ENCODE measurements at regions not wholly inside any gene's neighbourhood (a gene's known extent, or its start where the extent isn't known, plus 50 kb on each side); places are given as distances from the start of the nearest gene placed in this dataset.
"Not testable (repeated sequence)": the region's sequence is repeated elsewhere in the genome, so short reads cannot be mapped to it uniquely, and the experiment has no call there.

- no peak for DNase-seq
- Mint-ChIP-seq H3K4me3 (no peak overlapping the region), H3K27me3 (no peaks in the 10 kb centered on the region), H3K36me3 (ENCODE audit: low read depth) (no peaks in the 10 kb centered on the region), H3K9me3 (peaks cover 2% of the 10 kb centered on the region), H3K4me1 (peaks cover 4% of the 10 kb centered on the region), H3K27ac (no peak overlapping the region)
- POLR2A ChIA-PET = no interaction called here
- CTCF ChIA-PET = no interaction called here
Observed at GRCh38 chr12:67543021-67543770, 105.3 kb upstream of the DYRK2 start.

GRCh38 chr12:67545298-67545697, 103.2 kb upstream of the DYRK2 start:
- Mint-ChIP-seq H3K27me3 (peaks cover 2% of the 10 kb centered on the region), H3K27ac (no peak overlapping the region), H3K36me3 (ENCODE audit: low read depth) (no peaks in the 10 kb centered on the region), H3K9me3 (peaks cover 2% of the 10 kb centered on the region), H3K4me3 (no peak overlapping the region), H3K4me1 (peaks cover 4% of the 10 kb centered on the region)
- CTCF ChIA-PET = no interaction called here
- POLR2A ChIA-PET = no interaction called here
- DNase-seq = no peak

- Mint-ChIP-seq H3K9me3 (peaks cover under 1% of the 10 kb centered on the region), H3K4me3 (no peak overlapping the region), H3K36me3 (ENCODE audit: low read depth) (no peaks in the 10 kb centered on the region), H3K4me1 (no peaks in the 10 kb centered on the region), H3K27me3 (peaks cover 2% of the 10 kb centered on the region), H3K27ac (no peak overlapping the region)
- ChIA-PET POLR2A (no interaction called here), CTCF (interaction anchor here (1.1 kb wide), 1 partner anchor 10 kb away, joined by 5 read pairs; no protein-coding TSS in a partner anchor)
- no peak for DNase-seq
Observed at GRCh38 chr12:67546746-67547145, 101.8 kb upstream of the DYRK2 start.

- not testable (repeated sequence) for H3K4me1 Mint-ChIP-seq; H3K9me3 Mint-ChIP-seq; H3K4me3 Mint-ChIP-seq; H3K27me3 Mint-ChIP-seq; H3K36me3 Mint-ChIP-seq (ENCODE audit: low read depth)
- ChIA-PET CTCF (interaction anchor here (0.6 kb wide), 1 partner anchor 75 kb away, joined by 3 read pairs; no protein-coding TSS in a partner anchor), POLR2A (interaction anchor here (0.9 to 2.2 kb wide), 5 partner anchors 24 to 95 kb away, joined by 3 to 7 read pairs (median 4); no protein-coding TSS in a partner anchor)
- DNase-seq = peak; percentile 61
- H3K27ac Mint-ChIP-seq = peak overlapping the region; percentile 53
Observed at GRCh38 chr12:67555075-67555717, 93.3 kb upstream of the DYRK2 start.

GRCh38 chr12:67558775-67559174, 89.8 kb upstream of the DYRK2 start:
- no peak for DNase-seq
- no peaks in the 10 kb centered on the region for H3K4me1 Mint-ChIP-seq
- no peaks in the 10 kb centered on the region for H3K36me3 Mint-ChIP-seq (ENCODE audit: low read depth)
- ChIA-PET POLR2A (no interaction called here), CTCF (interaction anchor here (0.7 kb wide), 1 partner anchor 55 kb away, joined by 3 read pairs; no protein-coding TSS in a partner anchor)
- no peaks in the 10 kb centered on the region for H3K27me3 Mint-ChIP-seq
- H3K4me3 Mint-ChIP-seq = no peak overlapping the region
- H3K27ac Mint-ChIP-seq = no peak overlapping the region
- peaks cover 10% of the 10 kb centered on the region for H3K9me3 Mint-ChIP-seq

- no peak overlapping the region for H3K27ac Mint-ChIP-seq
- ChIA-PET POLR2A (no interaction called here), CTCF (no interaction called here)
- H3K27me3 Mint-ChIP-seq = no peaks in the 10 kb centered on the region
- no peaks in the 10 kb centered on the region for H3K4me1 Mint-ChIP-seq
- peaks cover 10% of the 10 kb centered on the region for H3K9me3 Mint-ChIP-seq
- H3K4me3 Mint-ChIP-seq = no peak overlapping the region
- DNase-seq = no peak
- H3K36me3 Mint-ChIP-seq (ENCODE audit: low read depth) = no peaks in the 10 kb centered on the region
Observed at GRCh38 chr12:67559751-67560150, 88.8 kb upstream of the DYRK2 start.

GRCh38 chr12:67562513-67563287, 85.8 kb upstream of the DYRK2 start:
- Mint-ChIP-seq H3K4me3 (no peak overlapping the region), H3K9me3 (peaks cover 15% of the 10 kb centered on the region), H3K27ac (no peak overlapping the region), H3K4me1 (no peaks in the 10 kb centered on the region), H3K27me3 (no peaks in the 10 kb centered on the region), H3K36me3 (ENCODE audit: low read depth) (no peaks in the 10 kb centered on the region)
- CTCF ChIA-PET = no interaction called here
- no peak for DNase-seq
- POLR2A ChIA-PET = no interaction called here

- Mint-ChIP-seq H3K4me3 (no peak overlapping the region), H3K9me3 (peaks cover 4% of the 10 kb centered on the region), H3K4me1 (peaks cover 3% of the 10 kb centered on the region), H3K36me3 (ENCODE audit: low read depth) (no peaks in the 10 kb centered on the region), H3K27me3 (peaks cover 11% of the 10 kb centered on the region), H3K27ac (no peak overlapping the region)
- ChIA-PET CTCF (no interaction called here), POLR2A (no interaction called here)
- DNase-seq = no peak
Observed at GRCh38 chr12:67568055-67568454, 80.5 kb upstream of the DYRK2 start.

GRCh38 chr12:67572492-67572891, 76.1 kb upstream of the DYRK2 start:
- Mint-ChIP-seq H3K27ac (no peak overlapping the region), H3K4me3 (no peak overlapping the region), H3K9me3 (peaks cover under 1% of the 10 kb centered on the region), H3K27me3 (peaks cover 16% of the 10 kb centered on the region), H3K4me1 (peaks cover 3% of the 10 kb centered on the region), H3K36me3 (ENCODE audit: low read depth) (peaks cover under 1% of the 10 kb centered on the region)
- no peak for DNase-seq
- POLR2A ChIA-PET = no interaction called here
- CTCF ChIA-PET = no interaction called here

- Mint-ChIP-seq H3K27ac (no peak overlapping the region), H3K36me3 (ENCODE audit: low read depth) (peaks cover 6% of the 10 kb centered on the region), H3K9me3 (peaks cover 4% of the 10 kb centered on the region), H3K27me3 (peaks cover 16% of the 10 kb centered on the region), H3K4me3 (no peak overlapping the region), H3K4me1 (peaks cover 13% of the 10 kb centered on the region)
- DNase-seq = no peak
- CTCF ChIA-PET = no interaction called here
- POLR2A ChIA-PET = no interaction called here
Observed at GRCh38 chr12:67573566-67573965, 75.0 kb upstream of the DYRK2 start.

GRCh38 chr12:67578976-67579661, 69.4 kb upstream of the DYRK2 start:
- peaks cover 14% of the 10 kb centered on the region for H3K27me3 Mint-ChIP-seq

GRCh38 chr12:67579662-67580003, 68.9 kb upstream of the DYRK2 start:
- Mint-ChIP-seq H3K4me3 (no peak overlapping the region), H3K4me1 (peaks cover 23% of the 10 kb centered on the region), H3K27me3 (peaks cover 14% of the 10 kb centered on the region), H3K27ac (peak overlapping the region; percentile 84), H3K36me3 (ENCODE audit: low read depth) (peaks cover 6% of the 10 kb centered on the region), H3K9me3 (peaks cover 7% of the 10 kb centered on the region)
- DNase-seq = no peak
- ChIA-PET CTCF (interaction anchor here (0.7 to 1.1 kb wide), 3 partner anchors 9 to 363 kb away, joined by 3 read pairs; partner anchors contain the start of gene DYRK2), POLR2A (interaction anchor here (1.0 to 3.4 kb wide), 5 partner anchors 12 to 69 kb away, joined by 4 to 14 read pairs (median 7); partner anchors contain the start of gene DYRK2)

More at GRCh38 chr12:67578976-67579661, 69.4 kb upstream of the DYRK2 start:
- Mint-ChIP-seq H3K4me3 (peak overlapping the region; percentile 18), H3K9me3 (peaks cover 7% of the 10 kb centered on the region), H3K4me1 (peaks cover 23% of the 10 kb centered on the region), H3K36me3 (ENCODE audit: low read depth) (peaks cover 6% of the 10 kb centered on the region), H3K27ac (peak overlapping the region; percentile 84)
- peak; percentile 31 for DNase-seq
- ChIA-PET POLR2A (interaction anchor here (0.9 to 3.4 kb wide), 6 partner anchors 12 to 95 kb away, joined by 3 to 14 read pairs (median 6); partner anchors contain the start of gene DYRK2), CTCF (interaction anchor here (0.7 to 1.0 kb wide), 3 partner anchors 21 to 364 kb away, joined by 3 read pairs; partner anchors contain the start of gene DYRK2)

All from activated CD4-positive, alpha-beta memory T cell treated with anti-CD3 and anti-CD28 coated beads, Interleukin-2, amount 10 ng/mL, durations not matched to agents 7 days and 5 days (primary cell).